HG03196 (cell line): ENCODE measurements at regions not wholly inside any gene's neighbourhood (a gene's known extent, or its start where the extent isn't known, plus 50 kb on each side); places are given as distances from the start of the nearest gene placed in this dataset.

Experiments used
- ATAC-seq: cut with Tn5 transposase; IDR thresholded peaks from one replicate; pipeline ENCODE4 v1.9.1; 2021; ENCODE audit not compliant: unreplicated experiment

DNA sequence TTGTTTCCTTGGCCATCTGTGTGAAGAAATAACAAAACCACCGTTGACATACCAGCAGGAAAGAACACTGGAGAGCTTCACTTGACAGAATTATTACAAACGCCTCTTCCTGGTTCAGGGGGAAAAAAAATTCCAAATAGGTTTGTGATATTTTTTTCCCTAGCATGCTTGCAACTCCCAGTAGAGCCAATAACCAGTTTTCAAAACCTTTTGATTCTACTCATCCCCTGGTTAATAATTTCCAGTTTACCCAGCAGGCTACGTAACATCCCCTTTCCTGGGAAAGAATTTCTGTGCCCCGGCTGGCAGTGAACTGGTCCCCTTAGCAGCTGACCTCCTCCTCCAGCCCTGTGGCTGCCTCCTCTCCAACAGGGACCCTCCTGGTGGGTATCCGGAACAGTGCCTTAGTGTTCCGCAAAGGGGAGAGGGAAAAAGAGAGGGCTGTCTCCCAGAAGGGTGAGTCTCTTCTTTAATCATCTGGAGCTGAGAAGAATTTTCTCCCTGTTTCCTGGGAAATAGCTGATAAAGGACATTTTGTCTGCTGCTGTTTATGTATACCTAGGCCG is 72.8 kb upstream of the BOD1 start:
- ATAC-seq: no peak

DNA sequence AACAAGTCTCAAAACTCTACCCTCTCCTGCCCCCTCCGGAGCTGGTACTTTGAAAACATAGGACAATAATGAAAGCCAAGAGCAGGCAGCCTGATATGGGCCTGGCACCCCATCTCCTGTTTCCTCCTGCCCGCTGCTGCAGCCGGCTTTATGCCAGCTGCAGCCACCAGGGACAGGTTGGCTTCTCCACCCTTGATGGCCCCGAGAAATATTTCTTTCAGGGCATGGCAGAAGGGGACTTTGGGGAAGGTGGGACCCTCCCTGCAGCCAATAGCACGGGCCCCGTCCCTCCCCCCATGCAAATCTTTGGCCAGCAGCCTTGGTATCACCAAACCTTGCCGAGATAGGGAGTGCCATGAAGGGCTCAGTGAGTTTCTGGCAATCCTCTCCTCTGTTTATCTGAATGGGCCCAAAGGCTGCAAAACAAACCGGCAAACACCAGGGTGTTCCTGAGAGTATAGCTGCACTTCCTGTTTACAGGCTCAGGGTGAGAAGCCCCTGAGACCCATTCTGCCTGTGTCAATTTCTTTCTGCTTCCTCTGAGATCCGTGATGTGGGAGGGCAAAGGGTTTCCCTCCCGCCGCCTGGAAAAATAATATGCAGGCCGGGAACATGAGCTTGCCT is 73.4 kb upstream of the BOD1 start:
- peak; percentile 48 for ATAC-seq

DNA sequence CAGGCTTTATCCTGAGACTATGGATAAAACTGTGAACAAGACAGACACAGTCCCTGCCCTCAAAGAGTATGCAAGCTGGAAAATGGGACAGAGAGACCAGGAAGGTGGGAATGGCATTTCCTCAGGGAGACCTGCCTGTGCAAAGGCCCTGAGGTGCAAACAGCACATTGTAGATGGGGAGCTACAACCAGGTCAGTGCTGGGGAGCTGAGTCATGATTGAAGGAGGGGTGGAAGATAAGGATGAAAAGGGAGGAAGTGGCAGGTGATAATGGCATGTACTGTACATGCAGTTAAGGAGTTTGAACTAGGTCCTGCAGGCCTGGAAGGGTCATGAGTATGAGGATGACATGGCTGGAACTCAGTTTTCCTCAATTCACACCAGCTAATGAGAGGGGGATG is 75.5 kb upstream of the BOD1 start:
- ATAC-seq: no peak

DNA sequence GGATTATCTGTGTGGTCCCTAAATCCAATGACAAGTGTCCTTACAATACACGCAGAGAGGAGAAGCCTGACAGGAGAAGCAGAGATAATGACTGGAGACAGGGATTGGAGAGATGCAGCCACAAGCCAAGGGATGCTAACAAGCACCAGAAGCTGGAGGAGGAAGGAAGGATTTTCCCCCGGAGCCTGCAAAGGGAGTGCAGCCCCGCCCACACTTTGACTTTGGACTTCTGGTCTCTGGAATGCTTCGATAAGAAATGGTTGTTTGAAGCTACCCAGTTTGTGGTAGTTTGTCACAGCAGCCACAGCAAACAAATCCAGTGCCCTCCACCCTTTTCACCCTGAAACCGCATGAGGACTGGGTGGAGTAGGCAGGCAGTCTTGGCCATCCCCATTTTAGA is 77.2 kb upstream of the BOD1 start:
- ATAC-seq: no peak

DNA sequence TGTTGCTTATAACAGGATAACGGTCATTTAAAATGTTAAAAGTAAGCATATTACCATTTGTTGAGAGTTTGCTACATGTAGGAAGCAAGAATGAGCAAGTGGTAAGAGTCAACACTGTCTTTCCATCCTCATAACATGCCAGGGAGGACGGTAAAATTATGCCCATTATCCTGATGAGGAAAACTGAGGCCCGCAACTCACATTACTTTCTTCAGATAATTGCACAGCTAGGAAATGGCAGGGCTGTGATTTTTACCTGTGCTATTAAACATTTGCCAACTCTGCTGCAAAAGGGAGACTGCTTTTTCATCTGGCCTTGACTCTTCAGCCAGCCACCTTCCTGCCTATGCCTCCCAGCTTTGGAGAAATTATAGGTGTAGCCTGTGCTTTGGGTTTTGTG is 79.8 kb upstream of the BOD1 start:
- ATAC-seq: no peak

DNA sequence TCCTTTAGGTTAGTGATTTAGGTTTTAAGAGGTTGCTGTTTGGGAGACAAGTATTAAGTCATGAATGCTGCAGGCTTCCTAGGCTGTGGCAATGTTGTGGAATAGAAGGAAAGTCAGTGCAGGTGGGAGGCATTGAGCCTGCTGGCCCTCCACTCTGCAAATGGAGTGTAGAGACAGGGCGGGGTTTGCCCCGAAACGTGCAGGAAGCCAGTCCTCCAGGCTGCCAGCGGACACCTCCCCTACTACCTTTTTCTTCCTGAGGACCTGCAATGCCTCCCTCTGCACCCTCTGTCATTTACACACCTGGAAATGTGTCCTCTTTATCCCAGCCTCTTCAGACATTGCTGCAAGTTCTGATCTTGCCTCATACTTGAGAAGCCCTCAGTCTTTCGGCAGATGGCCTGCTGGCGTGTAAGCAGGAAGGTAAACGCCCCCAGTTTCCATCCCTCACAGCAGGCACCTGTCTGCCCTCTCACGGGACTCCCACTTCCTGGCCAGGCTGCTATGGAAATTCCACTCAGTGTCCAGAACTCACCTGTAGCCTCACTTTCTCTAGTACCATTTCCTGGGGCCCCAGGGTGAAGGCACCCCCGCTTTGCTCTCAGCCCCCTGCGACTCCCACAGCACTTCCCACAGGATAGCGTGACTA is 81.6 kb upstream of the BOD1 start:
- no peak for ATAC-seq

DNA sequence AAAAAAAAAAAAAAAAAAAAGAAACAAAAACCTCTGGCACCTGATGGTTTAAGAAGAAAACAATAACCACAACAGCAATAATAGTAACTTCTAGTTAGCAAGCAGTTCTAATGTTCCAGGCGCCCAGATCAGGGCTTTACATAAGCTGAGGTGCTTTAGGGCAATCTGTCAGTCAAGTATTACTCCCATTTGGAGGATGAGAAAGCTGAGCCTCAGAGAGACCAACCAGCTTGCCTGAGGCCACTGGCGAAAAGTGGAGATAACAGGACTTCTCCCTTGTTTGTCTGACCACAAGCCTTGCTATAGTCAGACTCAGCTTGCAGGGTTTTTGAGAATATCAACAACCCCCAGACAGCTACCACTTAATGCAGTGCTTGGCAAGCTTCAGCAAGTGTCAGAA is 83.5 kb upstream of the BOD1 start:
- no peak for ATAC-seq

DNA sequence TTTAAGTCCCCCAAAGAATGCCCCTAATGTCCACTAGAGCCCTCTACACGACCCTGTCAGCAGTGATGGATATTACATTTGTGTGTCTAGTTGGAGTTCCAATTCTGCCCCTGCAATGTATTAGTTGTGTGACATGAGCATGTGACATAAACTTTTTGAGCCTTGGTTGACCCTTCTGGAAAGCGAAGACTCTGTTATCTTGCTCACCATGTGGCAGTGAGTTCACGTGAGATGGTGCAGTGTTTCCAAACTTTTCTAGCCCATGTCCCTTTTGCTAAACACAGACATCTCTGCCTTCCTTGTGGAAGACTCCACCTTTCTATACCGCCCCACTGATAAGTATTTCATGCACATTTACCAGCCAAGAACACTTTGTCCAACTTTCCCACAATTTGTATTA is 87.0 kb upstream of the BOD1 start:
- ATAC-seq: no peak

DNA sequence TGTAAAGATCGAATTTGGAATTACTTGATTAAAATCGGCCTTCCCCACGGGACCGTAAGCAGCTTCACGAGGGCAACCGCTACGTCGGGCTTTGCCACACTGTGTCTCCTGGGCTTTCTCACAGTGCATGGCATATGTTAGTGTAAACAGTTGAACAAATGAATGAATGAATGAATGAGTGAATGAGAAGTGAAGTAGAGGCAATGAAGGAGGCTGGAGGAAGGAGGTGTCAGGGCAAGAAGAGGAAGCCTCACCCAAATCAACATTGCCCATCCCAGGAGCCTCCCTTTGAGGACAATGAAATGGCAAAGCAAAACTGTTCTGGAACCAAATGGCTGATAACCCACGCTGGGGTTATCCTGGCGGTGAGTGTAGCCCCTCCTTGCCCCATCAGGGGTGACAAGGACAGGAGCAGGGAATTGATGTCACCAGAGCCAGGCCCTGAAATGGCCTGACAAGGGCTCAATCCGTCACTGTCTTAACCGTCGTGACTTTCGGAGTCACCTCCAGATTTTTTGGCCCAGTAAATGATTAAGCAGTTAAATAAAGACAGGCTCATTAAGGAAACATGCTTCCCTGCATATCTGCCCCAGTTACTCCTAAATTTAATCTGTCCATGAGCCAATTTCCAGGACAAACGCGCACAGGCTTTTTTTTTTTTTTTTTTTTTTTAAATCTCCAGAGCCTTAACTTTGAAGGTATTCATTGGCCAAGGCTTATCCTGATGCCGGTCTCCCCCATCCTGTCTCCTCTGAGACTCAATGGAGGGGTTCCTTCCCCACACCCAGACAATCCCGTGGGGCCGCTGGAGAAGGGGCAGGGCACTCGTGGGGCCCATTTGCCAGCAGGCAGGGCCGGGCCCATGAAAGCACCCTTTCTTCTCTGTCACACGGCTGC is 88.4 kb upstream of the BOD1 start:
- ATAC-seq: no peak

DNA sequence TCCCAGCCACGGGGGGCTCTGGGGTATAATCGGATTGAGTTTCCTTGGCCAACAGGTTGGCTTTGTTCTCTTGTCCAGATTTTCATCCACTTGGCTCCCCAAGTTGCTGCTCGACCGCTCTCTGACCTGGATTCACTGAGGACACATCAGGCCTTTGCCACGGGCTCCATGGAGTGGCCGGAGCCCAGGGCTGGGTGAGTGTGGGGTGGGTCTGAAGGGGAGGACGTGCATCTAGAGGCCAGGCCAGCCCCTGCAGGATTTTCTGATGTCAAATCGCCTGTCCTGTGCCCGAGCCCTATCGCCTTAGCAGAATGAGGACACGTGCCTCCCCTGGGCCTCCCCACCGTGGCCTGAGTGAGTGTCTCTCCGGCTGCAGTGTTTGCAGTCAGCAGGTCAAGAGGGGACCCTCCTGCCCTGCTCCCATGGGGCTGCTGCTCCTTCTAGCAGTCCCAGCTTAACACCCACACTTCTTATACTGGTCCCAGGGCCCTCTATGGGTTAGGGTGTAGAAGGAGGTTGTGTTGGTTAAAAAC is 89.1 kb upstream of the BOD1 start:
- no peak for ATAC-seq

DNA sequence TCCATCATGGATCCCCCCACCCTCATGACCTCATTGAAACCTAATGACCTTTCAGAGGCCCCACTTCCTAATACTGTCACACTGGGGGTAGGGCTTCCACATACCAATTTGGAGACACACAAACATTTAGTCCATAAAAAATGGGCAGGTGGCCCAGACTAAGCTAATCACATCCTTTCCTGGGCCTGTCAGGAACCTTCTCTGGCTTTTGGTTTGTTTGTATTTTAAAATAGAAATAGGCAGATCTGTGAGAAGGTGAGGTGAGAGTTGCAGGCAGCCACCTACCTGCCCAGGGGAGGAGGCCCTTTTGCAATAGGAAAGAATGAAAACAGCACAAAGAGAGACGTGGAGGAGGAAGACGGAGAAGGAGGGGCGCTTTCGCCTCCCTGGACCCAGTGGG is 90.2 kb upstream of the BOD1 start:
- no peak for ATAC-seq

DNA sequence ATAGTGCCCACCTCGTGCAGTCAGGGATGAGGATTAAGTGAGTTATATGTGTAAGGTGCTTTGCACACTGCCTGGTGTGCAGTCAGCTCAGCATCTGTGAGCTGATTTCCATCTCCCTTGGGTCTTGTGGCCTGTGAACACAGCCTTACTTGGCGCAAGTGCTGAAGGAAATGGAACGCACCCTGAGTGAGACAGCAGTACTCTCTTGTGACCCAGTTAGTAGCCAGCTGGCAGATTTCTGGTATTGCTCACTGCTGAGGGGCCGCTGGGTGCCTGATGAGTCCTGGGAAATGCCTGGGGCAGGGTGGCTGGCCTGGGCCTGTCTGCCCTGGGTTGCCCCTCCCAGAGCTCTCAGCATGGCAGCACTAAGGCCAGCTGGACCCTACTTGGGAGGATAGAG is 90.9 kb upstream of the BOD1 start:
- peak; percentile 53 for ATAC-seq

DNA sequence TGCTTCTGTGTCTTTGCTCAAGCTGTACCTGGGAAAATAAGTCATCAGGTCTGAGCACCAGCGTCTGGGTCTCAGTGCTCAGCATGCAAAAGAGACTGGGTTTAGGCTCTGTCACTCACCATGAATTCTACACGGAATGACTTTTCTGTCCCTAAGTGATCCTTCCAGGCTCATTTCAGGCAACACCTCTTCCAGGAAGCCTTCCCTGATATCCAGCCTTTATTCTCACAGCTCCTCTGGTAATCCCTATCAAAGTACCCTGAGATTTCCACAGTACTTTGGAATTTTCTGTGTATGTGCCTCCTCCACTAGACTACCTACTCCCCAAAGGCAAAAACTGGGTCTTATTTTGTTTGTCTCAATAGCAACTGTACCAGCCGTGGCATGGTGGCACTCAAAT is 92.7 kb upstream of the BOD1 start:
- ATAC-seq: no peak

DNA sequence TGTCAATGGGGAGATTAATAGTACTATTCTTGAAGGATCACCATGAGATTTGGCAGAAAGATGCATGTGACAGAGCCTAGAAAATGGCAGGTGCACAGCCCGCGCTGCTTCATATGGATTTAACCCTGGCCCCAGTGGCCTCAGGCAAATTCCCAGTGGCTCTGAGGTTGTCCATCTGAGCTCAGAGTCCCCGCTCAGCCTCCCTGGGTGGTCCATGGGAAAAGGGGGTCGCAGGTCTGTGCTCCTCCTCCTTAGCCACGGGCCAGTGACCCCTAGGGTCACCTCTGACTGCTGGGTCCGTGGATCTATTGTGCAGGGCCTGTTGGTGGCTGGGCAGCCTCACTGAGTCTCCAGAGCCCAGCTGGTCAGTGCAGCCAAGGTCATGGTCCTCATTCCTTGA is 93.3 kb upstream of the BOD1 start:
- ATAC-seq: no peak

DNA sequence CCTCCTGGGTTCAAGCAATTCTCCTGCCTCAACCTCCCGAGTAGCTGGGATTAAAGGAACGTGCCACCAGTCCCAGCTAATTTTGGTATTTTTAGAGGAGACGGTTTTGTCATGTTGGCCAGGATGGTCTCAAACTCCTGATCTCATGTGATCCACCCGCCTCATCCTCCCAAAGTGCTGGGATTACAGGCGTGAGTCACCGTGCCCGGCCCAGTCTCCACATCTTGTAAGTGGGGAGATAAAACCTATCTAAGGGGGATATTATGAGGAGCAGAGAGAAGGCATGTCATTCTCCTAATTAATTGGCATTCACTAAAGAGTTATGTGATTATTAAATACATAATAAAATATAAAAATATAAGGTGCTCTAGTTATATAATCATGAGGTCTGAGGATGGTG is 94.1 kb upstream of the BOD1 start:
- ATAC-seq: no peak

DNA sequence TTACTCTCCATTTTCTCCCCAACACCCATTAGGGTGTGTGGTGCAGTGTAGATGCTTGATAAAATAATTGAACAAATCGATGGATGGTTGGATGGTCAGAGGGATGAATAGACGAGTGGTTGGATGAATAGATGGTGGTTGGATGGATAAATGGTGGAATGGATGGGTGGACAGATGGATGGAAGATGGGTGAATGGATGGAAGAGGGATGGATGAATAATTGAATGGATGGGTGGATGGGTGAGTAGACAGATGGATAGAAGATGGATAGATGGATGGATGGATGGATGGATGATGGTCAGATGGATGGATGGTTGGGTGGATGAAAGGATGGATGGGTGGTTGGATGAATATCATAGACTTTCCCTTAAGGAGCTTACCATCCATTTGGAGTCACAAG is 95.0 kb upstream of the BOD1 start:
- no peak for ATAC-seq

DNA sequence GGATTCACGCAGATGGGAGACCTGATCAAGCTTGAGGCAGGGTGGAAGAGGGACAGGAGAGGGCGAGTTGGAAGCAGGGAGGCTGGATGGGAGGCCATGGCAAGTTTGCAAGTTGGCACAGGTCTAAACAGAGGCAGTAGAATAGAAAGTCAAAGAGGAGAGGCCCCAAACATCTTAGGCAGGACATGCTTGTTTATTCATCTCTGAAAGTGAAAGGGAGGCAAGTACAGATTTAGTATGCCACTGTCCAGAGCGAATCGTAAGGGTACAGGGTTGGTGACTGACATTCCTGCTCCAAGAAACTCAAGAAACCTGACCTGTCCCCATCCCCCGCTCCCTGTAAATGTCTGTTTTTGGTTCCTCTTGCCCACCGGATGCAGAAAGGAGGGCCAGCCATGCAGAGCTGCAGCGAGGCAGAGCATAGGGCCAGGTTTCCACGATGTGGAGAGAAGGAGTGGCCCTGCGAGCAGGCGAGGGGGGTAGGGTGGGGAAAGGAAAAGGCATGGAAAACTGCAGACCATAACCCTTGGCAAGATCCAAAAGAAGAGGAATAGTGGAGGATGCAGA is 96.2 kb upstream of the BOD1 start:
- ATAC-seq: no peak

DNA sequence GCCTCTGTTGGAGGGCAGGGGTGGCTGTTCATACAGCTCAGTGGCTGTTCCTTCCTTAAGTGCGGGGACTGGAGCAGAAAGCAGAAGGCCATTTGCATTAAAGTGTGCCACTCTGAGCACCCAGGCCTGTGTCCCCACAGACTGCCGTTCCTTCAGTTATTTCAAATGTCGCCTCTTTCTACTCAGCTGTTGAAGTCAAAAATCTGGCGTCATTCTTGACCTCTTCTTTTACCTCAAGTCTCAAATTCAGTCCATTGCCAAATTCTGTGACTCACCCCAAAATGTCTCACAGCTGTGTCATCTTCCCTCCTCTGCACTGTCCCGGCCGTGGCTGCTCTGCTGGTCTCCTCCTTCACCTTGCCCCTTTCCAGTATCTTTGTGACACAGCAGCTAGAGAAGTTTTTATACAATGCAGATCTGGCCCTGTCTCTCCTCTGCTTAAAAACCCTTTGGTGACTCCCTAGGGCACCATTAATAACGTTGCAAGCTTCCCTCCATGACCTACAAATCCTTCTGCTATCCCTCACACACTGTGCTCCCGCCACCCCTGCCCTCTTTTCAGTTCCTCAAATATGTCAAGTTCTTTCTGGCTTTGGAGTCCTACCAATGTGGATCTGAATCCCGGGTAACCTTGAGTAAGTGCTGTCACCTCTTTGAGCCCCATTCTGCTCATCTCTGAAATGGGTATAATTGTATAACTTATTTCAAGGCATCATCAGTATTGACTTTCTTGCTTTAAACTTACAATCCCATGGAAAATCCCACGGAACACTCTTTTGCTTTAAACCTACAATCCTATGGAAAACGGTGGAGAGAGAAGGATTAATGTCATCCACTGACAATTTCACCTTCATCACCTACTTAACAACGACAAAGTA is 98.3 kb upstream of the BOD1 start:
- ATAC-seq: no peak

DNA sequence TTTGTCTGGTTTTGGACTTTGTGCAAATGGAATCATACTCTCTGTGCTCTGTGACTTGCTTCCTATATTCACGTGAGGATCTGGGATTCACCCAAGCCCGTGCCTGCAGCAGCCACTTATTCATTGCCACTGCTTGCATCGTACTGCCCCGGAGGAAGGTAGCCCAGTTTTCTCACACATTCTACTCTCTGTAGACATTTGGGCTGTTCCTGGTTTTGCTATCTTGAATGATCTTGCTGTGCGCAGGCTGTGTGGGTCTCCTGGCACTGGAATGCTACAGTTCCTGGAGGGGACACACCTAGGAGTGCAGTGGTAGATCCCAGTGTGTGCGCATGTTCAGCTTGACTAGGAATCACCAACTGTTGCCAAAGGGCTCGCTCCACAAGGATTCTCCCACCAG is 99.2 kb upstream of the BOD1 start:
- no peak for ATAC-seq

DNA sequence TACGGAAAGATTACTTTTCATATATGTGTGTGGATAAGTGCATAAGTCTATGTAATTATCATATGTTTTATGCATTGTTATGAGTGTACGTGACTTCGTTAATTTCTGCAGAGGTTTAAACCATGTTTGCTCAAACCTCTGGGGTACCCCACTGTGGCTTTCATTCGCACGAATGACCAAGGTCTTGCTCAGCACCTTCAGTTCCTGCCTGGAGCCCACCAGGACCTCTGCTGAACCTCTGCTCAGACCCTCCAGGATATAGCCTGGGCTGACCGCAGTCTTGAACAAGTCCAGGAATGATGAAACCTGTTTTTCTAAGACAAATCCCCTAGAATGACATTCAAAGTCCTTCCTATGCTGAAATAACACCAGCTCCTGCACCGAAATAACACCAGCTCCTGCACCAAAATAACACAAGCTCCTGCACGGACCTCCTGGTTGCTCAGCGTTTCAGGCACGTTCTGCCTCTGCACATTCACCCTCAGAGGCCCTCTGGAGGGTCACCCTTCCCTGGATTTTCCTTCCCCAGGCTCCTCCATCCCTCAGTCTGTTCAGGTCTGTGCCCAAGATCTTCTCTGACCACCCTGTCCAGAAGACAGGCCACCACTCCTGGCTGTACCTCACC is 99.7 kb upstream of the BOD1 start:
- no peak for ATAC-seq
